ENCODE measurements at regions not wholly inside any gene's neighbourhood (a gene's known extent, or its start where the extent isn't known, plus 50 kb on each side); places are given as distances from the start of the nearest gene placed in this dataset.

GRCh38 chr10:128751851-128752250, 625.6 kb upstream of the MKI67 start:
- no peak for DNase-seq (ENCODE audit: low read depth)

DNA sequence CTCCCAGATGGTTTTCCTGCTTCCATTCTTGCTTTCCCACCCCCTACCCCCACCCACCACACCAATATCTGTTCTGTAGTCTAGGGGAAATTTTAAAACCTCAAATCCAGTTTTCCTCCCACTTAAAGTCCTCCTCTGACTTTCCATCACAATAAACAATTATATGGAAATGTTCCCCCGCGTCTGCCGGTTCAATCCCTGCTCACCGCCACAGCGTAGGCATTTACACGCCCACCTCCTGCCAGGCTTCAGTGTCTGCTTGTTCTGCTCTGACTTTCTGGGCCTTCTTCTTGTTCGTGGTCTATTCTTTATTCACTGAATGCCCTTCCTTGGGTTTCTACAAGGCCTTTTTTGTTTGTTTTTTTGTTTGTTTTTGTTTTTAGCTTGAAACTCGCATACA, 633.0 kb upstream of the MKI67 start:
- DNase-seq (ENCODE audit: low read depth) = no peak

DNA sequence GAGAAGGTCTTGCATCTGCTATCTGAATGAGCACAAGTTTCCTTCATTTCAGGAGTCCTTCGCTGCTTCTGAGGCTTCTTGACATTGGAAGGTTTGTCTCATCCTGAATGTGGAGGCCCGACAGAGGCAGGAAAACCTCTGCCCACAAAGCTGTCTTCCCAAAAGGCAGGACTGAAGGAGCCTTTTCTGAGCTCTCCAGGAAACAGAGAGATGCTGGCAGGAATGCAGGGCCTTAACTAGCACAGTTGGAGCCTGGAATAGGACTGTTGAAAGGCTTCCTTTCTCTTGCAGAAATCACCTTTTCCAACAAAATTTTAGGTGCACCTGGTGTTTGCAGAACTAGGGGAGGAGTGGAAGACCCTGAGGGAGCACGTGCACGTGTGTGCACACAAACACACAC, 637.4 kb upstream of the MKI67 start:
- no peak for DNase-seq (ENCODE audit: low read depth)

- DNase-seq (ENCODE audit: low read depth) = no peak
These were observed 638.0 kb upstream of the MKI67 start for GRCh38 chr10:128764190-128764589.

GRCh38 chr10:128766915-128767314, 640.7 kb upstream of the MKI67 start:
- DNase-seq (ENCODE audit: low read depth) = no peak

GRCh38 chr10:128774979-128775378, 648.8 kb upstream of the MKI67 start:
- DNase-seq (ENCODE audit: low read depth) = no peak

DNA sequence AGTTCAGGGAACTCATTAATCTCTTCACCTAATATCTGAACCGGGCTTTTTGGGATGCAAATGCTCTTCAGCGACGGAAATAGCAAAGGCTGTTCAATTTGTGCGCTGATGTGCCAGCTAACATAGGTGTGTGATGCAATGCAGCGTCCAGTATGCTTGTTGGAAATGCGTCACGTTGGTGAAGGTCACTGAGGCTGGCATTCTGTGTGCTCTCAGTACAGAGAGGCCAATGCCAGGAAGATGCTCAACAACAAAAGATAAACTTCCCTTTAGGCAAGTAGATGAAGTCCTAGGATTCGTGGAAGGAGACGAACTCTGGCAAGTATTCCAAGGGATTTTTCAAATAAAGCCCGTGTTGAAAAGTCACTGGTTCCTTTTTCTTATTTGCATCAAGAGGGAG, 649.5 kb upstream of the MKI67 start:
- no peak for DNase-seq (ENCODE audit: low read depth)

DNA sequence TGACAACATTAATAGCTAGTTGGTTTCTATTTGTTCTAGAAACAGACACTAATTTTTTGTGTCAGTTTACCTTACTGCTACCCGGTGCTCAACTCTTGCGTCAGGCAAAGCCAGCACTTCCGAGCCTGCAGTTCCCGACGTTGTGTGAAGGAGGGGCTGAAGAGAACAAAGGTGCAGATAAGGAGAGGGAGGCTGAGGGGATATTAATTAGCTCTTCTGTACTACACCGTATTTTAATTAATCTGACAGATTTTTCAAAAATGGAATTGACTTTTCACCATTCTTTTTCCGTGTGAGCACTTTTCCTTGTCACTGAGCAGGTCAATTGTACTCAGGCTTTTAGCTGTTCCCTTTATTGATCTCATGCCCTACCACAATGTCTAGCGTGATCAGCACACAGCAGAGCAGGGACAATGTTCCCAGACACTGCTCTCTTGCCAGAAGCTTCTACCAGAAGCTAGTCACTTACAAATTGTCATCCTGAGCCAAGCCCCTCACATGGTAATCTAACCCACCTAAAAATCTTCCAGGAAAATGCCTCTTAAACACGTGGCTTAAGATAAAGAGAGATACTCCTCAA, 650.5 kb upstream of the MKI67 start:
- no peak for DNase-seq (ENCODE audit: low read depth)

DNA sequence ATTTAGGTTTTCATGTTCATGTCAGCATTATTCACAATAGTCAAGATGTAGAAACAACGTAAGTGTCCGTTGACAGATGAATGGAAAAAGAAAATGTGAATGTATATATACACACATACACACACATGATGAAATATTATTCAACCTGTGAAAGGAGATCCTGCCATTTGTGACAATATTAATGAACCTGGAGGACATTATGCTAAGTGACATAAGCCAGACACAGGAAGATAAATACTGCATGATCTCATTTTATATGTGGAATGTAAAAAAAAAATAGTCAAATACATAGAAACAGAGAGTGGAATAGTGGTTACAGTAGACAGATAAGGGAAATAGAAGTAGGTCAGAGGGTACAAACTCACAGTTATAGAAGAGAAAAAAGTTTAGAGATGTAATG, 651.1 kb upstream of the MKI67 start:
- no peak for DNase-seq (ENCODE audit: low read depth)

DNA sequence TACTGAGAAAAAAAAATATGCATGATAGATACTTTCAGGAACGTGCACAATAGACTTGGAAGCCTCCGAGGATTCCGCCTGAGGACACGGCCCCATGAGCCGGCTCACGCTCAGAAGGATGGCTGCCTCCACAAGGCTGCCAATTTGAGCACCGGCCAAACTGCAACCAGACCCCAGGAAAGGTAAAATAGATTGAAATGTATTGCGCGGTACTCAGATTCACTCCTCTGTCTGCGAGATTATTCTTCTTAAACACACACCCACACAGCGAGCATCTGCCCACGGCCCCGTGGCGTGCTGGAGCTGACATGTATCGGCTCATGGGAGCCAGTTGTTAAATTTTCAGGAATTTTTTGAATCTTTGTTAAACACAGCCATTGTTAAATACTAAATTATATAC, 653.2 kb upstream of the MKI67 start:
- no peak for DNase-seq (ENCODE audit: low read depth)

- no peak for DNase-seq (ENCODE audit: low read depth)
These were observed 654.0 kb upstream of the MKI67 start for GRCh38 chr10:128780156-128780761.

DNA sequence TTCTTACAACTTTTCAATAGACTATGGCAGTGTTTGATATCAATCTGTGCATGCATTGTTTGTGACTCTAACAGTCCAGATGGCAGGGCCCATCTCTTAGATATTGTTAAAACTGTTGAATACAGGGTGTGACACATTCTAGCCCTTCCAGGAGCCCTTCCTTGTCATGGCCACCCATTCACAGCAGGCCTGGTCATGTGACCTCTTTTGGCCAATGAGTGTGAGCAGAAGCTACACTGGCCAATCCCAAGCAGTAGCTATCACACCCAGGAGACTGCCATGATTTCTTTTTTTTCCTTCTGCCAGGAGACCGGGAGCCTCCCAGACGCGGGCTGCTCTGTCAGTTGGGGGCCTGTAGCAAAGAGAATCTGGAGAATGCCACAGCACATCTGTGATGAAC, 655.4 kb upstream of the MKI67 start:
- DNase-seq (ENCODE audit: low read depth) = no peak

GRCh38 chr10:128784444-128784843, 658.2 kb upstream of the MKI67 start:
- DNase-seq (ENCODE audit: low read depth) = no peak

DNA sequence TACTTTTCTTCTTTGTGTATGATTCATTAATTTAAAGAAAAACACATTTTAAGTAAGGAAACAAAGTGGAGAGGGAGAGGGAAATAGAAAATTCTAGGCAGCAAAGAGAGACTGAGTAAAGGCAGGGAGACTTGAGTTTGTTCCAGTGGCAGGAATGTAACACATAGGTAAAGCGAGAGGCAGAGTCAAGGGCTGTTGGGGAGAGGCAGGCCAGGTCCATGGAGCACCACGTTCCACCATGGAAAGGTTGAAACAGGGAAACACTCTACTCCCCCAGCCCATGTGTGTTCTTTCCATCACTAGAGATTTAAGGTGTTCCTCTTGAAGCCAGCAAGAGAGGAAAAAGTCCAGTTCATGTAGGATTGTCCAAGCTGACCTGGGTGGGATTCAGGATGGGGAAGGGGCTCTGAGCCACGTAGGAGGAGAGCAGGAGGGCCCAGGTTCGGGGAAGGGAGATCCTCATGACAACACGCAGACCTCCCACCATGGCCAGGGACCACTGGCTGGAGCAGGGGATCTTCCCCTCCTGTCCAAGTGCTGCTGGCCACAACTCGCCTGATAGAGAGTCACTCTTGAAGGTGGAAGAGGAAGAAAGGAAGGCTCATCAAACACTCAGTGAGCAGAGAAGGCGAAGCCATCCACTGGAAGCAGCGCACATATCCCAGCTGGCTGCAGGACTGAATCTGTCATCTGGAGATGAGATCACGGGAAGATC, 666.4 kb upstream of the MKI67 start:
- no peak for DNase-seq (ENCODE audit: low read depth)

GRCh38 chr10:128793726-128794655, 667.8 kb upstream of the MKI67 start:
- DNase-seq (ENCODE audit: low read depth) = no peak

DNA sequence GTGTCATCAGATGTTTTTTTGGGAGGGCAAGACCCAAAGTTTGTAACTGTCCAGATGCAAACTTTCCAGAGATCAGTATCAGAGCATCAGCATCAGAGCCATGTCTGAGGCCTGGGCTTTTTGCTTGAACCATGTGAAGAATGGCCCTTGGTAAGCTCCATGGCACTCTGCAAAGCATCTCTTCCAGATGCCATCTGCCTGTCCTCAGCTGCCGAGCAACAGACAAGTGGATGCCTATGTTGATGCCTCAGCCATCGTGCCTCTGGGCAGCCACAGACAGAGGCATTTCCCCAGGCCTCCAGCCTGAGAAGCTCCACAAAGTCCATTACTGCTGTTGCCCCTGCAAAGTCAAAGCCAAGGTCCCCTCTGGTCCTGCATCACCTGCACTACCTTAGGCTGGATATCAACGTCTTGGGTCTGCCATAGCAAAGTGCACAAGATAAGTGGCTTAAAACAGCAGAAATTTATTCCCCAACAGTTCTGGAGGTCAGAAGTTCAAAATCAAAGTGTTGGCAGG, 670.2 kb upstream of the MKI67 start:
- no peak for DNase-seq (ENCODE audit: low read depth)

- DNase-seq (ENCODE audit: low read depth) = no peak
These were observed 665.0 kb upstream of the MGMT start for GRCh38 chr10:128802062-128802461.

- DNase-seq (ENCODE audit: low read depth) = no peak
These were observed 663.3 kb upstream of the MGMT start for GRCh38 chr10:128803790-128804189.

GRCh38 chr10:128804411-128804810, 662.6 kb upstream of the MGMT start:
- DNase-seq (ENCODE audit: low read depth) = no peak

- no peak for DNase-seq (ENCODE audit: low read depth)
These were observed 658.1 kb upstream of the MGMT start for GRCh38 chr10:128808921-128809440.

DNA sequence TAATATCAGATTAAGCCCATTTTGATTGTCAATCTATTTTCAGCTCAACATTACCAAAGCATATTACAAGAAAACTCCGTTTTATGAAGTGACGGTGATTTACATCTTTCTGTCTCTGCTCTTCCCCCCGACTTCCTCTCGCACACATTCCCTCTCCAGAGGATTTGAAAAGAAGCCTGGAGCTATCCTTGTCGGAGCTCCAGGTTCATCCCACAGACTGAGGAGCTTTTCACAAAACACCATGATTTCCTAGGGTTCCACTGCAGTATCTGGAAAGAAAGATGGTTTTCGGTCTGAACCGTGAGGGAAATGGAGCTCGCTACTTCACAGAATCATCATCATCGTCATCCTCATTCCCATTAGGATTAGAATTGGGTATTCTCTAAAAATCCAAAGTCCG, 655.5 kb upstream of the MGMT start:
- no peak for DNase-seq (ENCODE audit: low read depth)

GRCh38 chr10:128812000-128812399, 655.0 kb upstream of the MGMT start:
- DNase-seq (ENCODE audit: low read depth) = no peak
